IPS-18c (cell line): ENCODE measurements at regions not wholly inside any gene's neighbourhood (a gene's known extent, or its start where the extent isn't known, plus 50 kb on each side); places are given as distances from the start of the nearest gene placed in this dataset.

Source experiments
- H3K4me3 ChIP-seq: 2 replicates; pipeline ENCODE4 v1.7.0; 2013; ENCODE audit warnings: low read depth, mild to moderate bottlenecking, low read length, moderate library complexity; ENCODE audit not compliant: insufficient read depth
- H3K9me3 ChIP-seq: one replicate; pipeline ENCODE4 v1.6.1; 2013; ENCODE audit warnings: mild to moderate bottlenecking, low read length, moderate library complexity; ENCODE audit not compliant: control insufficient read depth, insufficient read depth

- H3K9me3 ChIP-seq: no peaks in the 10 kb centered on the region
These were observed 85.2 kb upstream of the ZP4 start for GRCh38 chr1:237975903-237976302.

GRCh38 chr1:237975376-237975775, 84.7 kb upstream of the ZP4 start:
- Histone ChIP-seq H3K9me3 (no peaks in the 10 kb centered on the region), H3K4me3 (no peak overlapping the region)

More at GRCh38 chr1:237975903-237976302, 85.2 kb upstream of the ZP4 start:
- no peak overlapping the region for H3K4me3 ChIP-seq

DNA sequence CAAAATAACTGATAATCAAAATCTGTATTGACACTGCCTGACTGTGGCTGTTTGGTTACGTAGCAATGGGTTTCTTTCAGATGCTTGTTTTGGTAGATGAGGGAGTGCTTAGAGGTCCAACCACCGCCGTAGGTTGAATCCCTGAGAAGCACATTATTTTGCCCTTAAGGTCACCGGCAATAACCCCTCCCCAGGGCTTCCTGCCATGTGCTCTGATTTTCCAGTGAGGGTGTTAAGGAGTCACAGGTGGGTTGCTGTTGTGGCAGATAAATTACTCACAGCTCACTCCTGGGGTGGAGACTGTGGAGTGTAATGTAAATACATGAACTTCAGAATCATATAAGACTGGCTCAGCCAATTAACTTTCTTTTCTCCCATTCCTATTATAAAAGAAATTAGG, 81.5 kb upstream of the ZP4 start:
- Histone ChIP-seq H3K4me3 (no peak overlapping the region), H3K9me3 (no peaks in the 10 kb centered on the region)

DNA sequence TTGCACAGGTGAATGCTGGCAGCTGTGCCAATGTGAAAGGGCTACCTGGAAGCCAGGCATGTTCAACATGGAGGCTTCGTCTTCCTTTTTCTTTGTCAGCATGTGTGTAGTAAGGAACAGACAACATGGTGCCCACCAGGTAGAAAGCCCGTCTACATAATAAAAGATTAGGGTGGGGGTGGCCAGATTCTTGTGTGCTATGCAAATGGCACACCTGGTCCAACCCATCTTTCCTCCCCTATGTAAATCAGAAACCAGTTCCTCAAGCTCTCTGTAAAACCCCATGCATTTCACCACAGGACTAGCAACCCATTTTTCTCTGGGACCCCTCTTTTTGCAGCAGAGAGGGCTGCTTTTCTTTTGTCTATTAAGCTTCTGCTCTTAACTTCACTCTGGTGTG, 72.3 kb upstream of the ZP4 start:
- Histone ChIP-seq H3K9me3 (no peaks in the 10 kb centered on the region), H3K4me3 (no peak overlapping the region)

GRCh38 chr1:237961754-237962153, 71.0 kb upstream of the ZP4 start:
- H3K4me3 ChIP-seq: no peak overlapping the region

GRCh38 chr1:237959838-237960237, 69.1 kb upstream of the ZP4 start:
- Histone ChIP-seq H3K9me3 (no peaks in the 10 kb centered on the region), H3K4me3 (no peak overlapping the region)

More at GRCh38 chr1:237961754-237962153, 71.0 kb upstream of the ZP4 start:
- no peaks in the 10 kb centered on the region for H3K9me3 ChIP-seq

GRCh38 chr1:237953238-237953637, 62.5 kb upstream of the ZP4 start:
- no peak overlapping the region for H3K4me3 ChIP-seq
- peaks cover 2% of the 10 kb centered on the region for H3K9me3 ChIP-seq
